Mesenchymal stem cell (in vitro differentiated cells and primary cell): ENCODE measurements at regions not wholly inside any gene's neighbourhood (a gene's known extent, or its start where the extent isn't known, plus 50 kb on each side); places are given as distances from the start of the nearest gene placed in this dataset.
A peak's percentile ranks its signal among the peaks of the same experiment; 100 is the strongest.

Experiments
- DNase-seq: peaks from one replicate; pipeline ENCODE4 v3.0.0-alpha.2; 2013
- H2AFZ ChIP-seq: one replicate; pipeline ENCODE4 v1.6.1; 2013; ENCODE audit warnings: low read depth, mild to moderate bottlenecking, control low read depth, inconsistent platforms, low read length, moderate library complexity
- H2AK5ac ChIP-seq: 2 replicates; pipeline ENCODE4 v1.6.1; 2013; ENCODE audit warnings: low read length, moderate library complexity, mild to moderate bottlenecking, inconsistent platforms; ENCODE audit not compliant: severe bottlenecking
- H2BK120ac ChIP-seq: one replicate; pipeline ENCODE4 v1.6.1; 2013; ENCODE audit warnings: low read depth, mild to moderate bottlenecking, inconsistent platforms, low read length, moderate library complexity
- H2BK12ac ChIP-seq, 2 experiments: one replicate each; pipeline ENCODE4 v1.6.1; 2013; ENCODE audit warnings: inconsistent platforms in 2 of 2, low read length in 2 of 2, mild to moderate bottlenecking in 2 of 2, moderate library complexity in 2 of 2, control low read depth in 1 of 2
- H2BK15ac ChIP-seq: one replicate; pipeline ENCODE4 v1.6.1; 2013; ENCODE audit warnings: mild to moderate bottlenecking, low read depth, inconsistent platforms; ENCODE audit not compliant: poor library complexity, severe bottlenecking
- H2BK5ac ChIP-seq: 2 replicates; pipeline ENCODE4 v1.6.1; 2013; ENCODE audit warnings: low read depth, mild to moderate bottlenecking, low read length, control low read depth, inconsistent platforms; ENCODE audit not compliant: poor library complexity, severe bottlenecking
- H3K14ac ChIP-seq, 2 experiments: one replicate each; pipeline ENCODE4 v1.6.1; 2013; ENCODE audit warnings: inconsistent platforms in 2 of 2, low read length in 2 of 2, control low read depth in 1 of 2, mild to moderate bottlenecking in 1 of 2, moderate library complexity in 1 of 2
- H3K18ac ChIP-seq, 2 experiments: one replicate each; pipeline ENCODE4 v1.6.1; 2013; ENCODE audit warnings: inconsistent platforms in 2 of 2, low read length in 2 of 2, control low read depth in 1 of 2, low read depth in 1 of 2, mild to moderate bottlenecking in 1 of 2
- H3K23ac ChIP-seq, 2 experiments: one replicate each; pipeline ENCODE4 v1.6.1; 2013; ENCODE audit warnings: inconsistent platforms in 2 of 2, low read length in 2 of 2, mild to moderate bottlenecking in 2 of 2, moderate library complexity in 2 of 2, control low read depth in 1 of 2
- H3K27ac ChIP-seq: 2 replicates; pipeline ENCODE4 v1.5.1; 2013; ENCODE audit warnings: mild to moderate bottlenecking, moderate library complexity, low read length, control low read depth, inconsistent platforms; ENCODE audit not compliant: poor library complexity, severe bottlenecking
- H3K27me3 ChIP-seq, 2 experiments: 2 replicates each; pipeline versions ENCODE4 v1.6.1 to v1.7.0; 2013; ENCODE audit warnings: low read length in 2 of 2, mild to moderate bottlenecking in 2 of 2, moderate library complexity in 2 of 2, control low read depth in 1 of 2, inconsistent platforms in 1 of 2; ENCODE audit not compliant: control insufficient read depth in 1 of 2, insufficient read depth in 1 of 2
- H3K36me3 ChIP-seq, 2 experiments: 2 replicates each; pipeline versions ENCODE4 v1.6.1 to v1.7.0; 2013; ENCODE audit warnings: low read length in 2 of 2, control low read depth in 1 of 2, inconsistent platforms in 1 of 2, low read depth in 1 of 2, mild to moderate bottlenecking in 1 of 2; ENCODE audit not compliant: insufficient read depth in 2 of 2, control insufficient read depth in 1 of 2
- H3K4ac ChIP-seq, 2 experiments: one replicate each; pipeline ENCODE4 v1.6.1; 2013; ENCODE audit warnings: inconsistent platforms in 2 of 2, low read length in 2 of 2, mild to moderate bottlenecking in 2 of 2, moderate library complexity in 2 of 2, control low read depth in 1 of 2, low read depth in 1 of 2
- H3K4me1 ChIP-seq: 2 replicates; pipeline ENCODE4 v1.6.1; 2013; ENCODE audit warnings: low read depth, low read length, control low read depth; ENCODE audit not compliant: control insufficient read depth, insufficient read depth
- H3K4me2 ChIP-seq: 2 replicates; pipeline ENCODE4 v1.6.1; 2013; ENCODE audit warnings: low read length, mild to moderate bottlenecking, inconsistent platforms; ENCODE audit not compliant: poor library complexity, severe bottlenecking
- H3K4me3 ChIP-seq, 2 experiments: 2 replicates each; pipeline versions ENCODE4 v1.5.1 to v1.7.0; 2013; ENCODE audit warnings: low read length in 2 of 2, mild to moderate bottlenecking in 2 of 2, control low read depth in 1 of 2, low read depth in 1 of 2; ENCODE audit not compliant: insufficient read depth in 1 of 2
- H3K79me1 ChIP-seq: replicated peaks from 2 replicates; pipeline ENCODE4 v1.6.1; 2013; ENCODE audit warnings: mild to moderate bottlenecking, control low read depth, low read length, inconsistent platforms; ENCODE audit not compliant: poor library complexity, severe bottlenecking
- H3K9ac ChIP-seq: 2 replicates; pipeline ENCODE4 v1.7.0; 2013; ENCODE audit warnings: mild to moderate bottlenecking, low read length, moderate library complexity
- H3K9me3 ChIP-seq: 2 replicates; pipeline ENCODE4 v1.7.0; 2013; ENCODE audit warnings: mild to moderate bottlenecking, low read length; ENCODE audit not compliant: control insufficient read depth
- H4K8ac ChIP-seq: one replicate; pipeline ENCODE4 v1.6.1; 2013; ENCODE audit warnings: inconsistent platforms, mild to moderate bottlenecking, low read length, moderate library complexity
- H4K91ac ChIP-seq: one replicate; pipeline ENCODE4 v1.6.1; 2013; ENCODE audit warnings: mild to moderate bottlenecking, low read length, inconsistent platforms
- WGBS: methylation state at CpG from one replicate; pipeline ENCODE4 v1.1.7; 2013; ENCODE audit warnings: mixed read lengths; 5-methylcytosine and 5-hydroxymethylcytosine counted together

DNA sequence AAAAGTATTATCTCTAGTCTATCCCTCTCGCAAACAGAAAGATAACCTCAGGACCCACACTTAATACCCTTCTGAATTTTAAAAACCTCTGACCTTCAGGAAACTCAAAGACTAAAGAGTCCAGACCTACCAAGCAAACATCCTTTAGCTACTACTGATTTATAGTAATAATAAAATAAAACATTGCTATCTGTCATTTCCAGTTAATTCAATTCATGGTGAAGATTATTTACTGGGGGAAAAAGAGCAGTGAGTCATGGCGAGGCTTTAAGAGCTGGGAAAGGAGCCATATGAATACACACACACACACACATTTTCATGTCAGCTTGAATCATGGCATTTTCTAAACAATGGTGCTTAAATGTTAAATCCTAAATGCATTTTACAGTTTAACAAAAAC, 87.1 kb downstream of the FAM76B start:
- no peak overlapping the region for H2BK15ac ChIP-seq
- no peaks in the 10 kb centered on the region for H3K4me1 ChIP-seq
- H3K4me3 ChIP-seq: no peak overlapping the region
- H2AK5ac ChIP-seq: no peak overlapping the region
- WGBS: 0% methylated on average over 2 of the region's 2 CpGs
- H3K27ac ChIP-seq: no peak overlapping the region
- no peak overlapping the region for H3K14ac ChIP-seq
- H3K4ac ChIP-seq: no peak overlapping the region
- DNase-seq: peak; percentile 89
- no peaks in the 10 kb centered on the region for H3K9me3 ChIP-seq
- no peaks in the 10 kb centered on the region for H3K36me3 ChIP-seq
- no peak overlapping the region for H4K91ac ChIP-seq
- no peak overlapping the region for H3K4me2 ChIP-seq
- H2AFZ ChIP-seq: no peak overlapping the region
- no peak overlapping the region for H4K8ac ChIP-seq
- H3K79me1 ChIP-seq: no peaks in the 10 kb centered on the region
- H3K27me3 ChIP-seq: peaks cover 0 to 9% of the 10 kb centered on the region in 2 experiments
- no peak overlapping the region for H3K23ac ChIP-seq
- H3K18ac ChIP-seq: no peak overlapping the region
- H2BK12ac ChIP-seq: no peak overlapping the region
- H2BK120ac ChIP-seq: no peak overlapping the region
- H3K9ac ChIP-seq: no peak overlapping the region
- no peak overlapping the region for H2BK5ac ChIP-seq

DNA sequence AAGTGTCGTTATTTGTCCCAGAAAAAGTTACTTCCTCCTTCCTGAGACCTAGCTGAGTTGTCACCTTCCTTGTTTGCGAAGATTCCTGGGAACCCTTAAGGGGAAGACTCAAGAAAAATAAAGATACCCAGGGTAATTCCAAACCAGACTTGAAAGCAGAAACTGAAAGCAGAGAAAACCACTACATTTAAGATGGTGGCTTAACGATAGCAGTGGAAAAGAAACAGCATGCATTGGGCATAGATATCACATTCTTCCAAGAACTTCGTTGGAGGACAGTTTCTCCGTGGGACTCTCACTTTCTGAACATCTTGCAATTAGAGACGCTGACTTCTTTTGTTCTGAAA, 89.1 kb downstream of the FAM76B start:
- H3K14ac ChIP-seq: no peak overlapping the region
- H2AK5ac ChIP-seq: no peak overlapping the region
- no peaks in the 10 kb centered on the region for H3K4me1 ChIP-seq
- DNase-seq: no peak
- no peak overlapping the region for H2BK120ac ChIP-seq
- 91% methylated on average over 6 of the region's 6 CpGs for WGBS
- no peak overlapping the region for H2BK5ac ChIP-seq
- H4K91ac ChIP-seq: no peak overlapping the region
- no peak overlapping the region for H2AFZ ChIP-seq
- no peaks in the 10 kb centered on the region for H3K9me3 ChIP-seq
- no peak overlapping the region for H3K4me3 ChIP-seq
- no peak overlapping the region for H3K4me2 ChIP-seq
- peak overlapping the region; percentile 30 for H3K9ac ChIP-seq
- H2BK15ac ChIP-seq: no peak overlapping the region
- no peak overlapping the region for H3K27ac ChIP-seq
- no peaks in the 10 kb centered on the region for H3K36me3 ChIP-seq
- H3K23ac ChIP-seq: no peak overlapping the region
- H3K18ac ChIP-seq: no peak overlapping the region
- peaks cover 0 to 3% of the 10 kb centered on the region in 2 experiments for H3K27me3 ChIP-seq
- H2BK12ac ChIP-seq: no peak overlapping the region
- no peaks in the 10 kb centered on the region for H3K79me1 ChIP-seq
- no peak overlapping the region for H3K4ac ChIP-seq
- no peak overlapping the region for H4K8ac ChIP-seq

DNA sequence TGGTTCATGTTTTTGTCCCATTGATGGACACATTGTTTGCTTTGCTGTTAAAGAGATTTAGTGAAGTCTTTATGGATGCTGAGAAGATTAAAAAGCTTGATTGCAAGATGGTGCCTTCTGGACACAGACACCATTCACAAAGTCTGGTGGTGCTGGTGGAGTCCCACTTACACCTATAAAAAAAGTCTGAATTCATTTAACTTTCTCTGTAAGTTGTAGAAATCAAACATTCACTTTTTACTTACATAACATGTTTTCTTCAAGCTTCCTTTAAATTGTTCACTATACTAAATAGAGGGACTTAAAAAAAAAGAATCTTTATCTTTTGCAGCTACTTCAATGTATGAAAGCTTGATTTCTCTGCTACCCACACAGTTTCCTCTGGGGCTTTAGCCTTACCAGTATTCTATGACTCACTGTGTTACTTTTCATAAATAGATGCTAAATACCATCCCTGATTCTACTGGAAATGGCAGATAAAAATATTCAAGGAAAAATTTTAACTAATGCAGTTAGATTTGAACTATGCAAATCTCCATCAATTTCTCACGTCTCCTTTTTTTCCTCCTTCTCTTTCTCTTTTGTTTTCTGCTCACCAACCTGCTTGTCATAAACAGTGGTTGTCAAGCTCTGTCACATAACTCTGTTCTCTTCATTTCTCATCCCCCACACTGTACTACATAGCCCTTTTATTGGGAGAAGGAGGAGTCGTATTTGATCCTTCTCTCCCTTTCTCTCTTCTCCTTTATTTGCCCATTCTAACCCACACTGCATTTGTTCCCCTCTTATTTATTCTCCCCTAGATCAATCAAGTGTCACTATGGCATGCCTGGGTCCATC, 89.7 kb downstream of the FAM76B start:
- Histone ChIP-seq H3K9ac (peak overlapping the region; percentile 37), H3K23ac (no peak overlapping the region)
- WGBS: 96% methylated on average over 2 of the region's 2 CpGs

DNA sequence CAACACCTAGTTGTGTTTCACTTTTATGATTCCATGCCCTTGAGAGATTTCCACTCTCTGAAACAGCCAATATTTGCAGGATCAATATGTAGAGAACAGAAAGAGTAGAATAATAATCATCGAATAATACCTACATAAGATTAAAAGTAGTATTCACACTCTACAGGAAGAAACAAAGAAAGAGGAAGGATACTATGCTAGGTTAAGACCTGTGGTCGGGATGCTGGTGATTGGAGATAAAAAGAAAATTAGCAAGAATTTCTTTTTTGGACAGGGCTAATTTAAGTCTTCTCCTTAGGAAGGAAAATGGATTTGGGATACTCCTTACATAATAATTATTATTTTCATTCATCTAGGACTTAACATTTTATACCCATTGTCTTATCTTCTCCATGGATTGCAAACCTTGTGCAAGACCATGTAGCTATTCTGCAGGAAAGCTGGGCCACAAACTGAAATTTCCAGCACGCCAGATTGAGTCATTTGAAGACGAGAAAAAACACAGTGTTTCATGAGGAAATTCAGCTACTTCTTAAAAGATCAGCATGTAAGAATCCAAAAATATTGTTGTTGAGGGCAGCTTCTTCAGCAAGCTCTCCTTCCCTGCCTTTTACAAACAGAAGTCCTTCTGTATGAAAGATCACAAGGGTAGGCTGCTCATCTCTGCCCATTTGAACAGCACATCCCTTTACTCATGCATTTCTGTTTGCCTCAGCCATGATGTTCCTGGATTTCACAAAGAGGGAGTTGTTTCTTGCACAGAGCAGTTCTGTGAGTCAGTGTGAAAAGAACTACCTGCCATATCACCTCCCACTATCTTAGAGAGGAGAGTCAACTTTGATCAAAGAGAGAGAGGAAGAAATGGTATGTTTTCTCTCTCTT, 90.7 kb downstream of the FAM76B start:
- 85% methylated on average over 3 of the region's 4 CpGs for WGBS
- H3K4me2 ChIP-seq: no peak overlapping the region
- H4K91ac ChIP-seq: no peak overlapping the region

More for the DNA sequence above, 89.7 kb downstream of the FAM76B start:
- Histone ChIP-seq H3K4me3 (peak overlapping the region in 1 of 2 experiments; percentile 22), H3K79me1 (no peaks in the 10 kb centered on the region), H2BK15ac (no peak overlapping the region), H3K9me3 (no peaks in the 10 kb centered on the region), H2BK12ac (no peak overlapping the region), H3K4ac (no peak overlapping the region), H3K27ac (no peak overlapping the region), H4K8ac (no peak overlapping the region), H2BK5ac (no peak overlapping the region), H3K18ac (no peak overlapping the region), H3K14ac (no peak overlapping the region), H3K4me1 (no peaks in the 10 kb centered on the region), H2AFZ (no peak overlapping the region), H3K4me2 (no peak overlapping the region), H3K27me3 (peaks cover 0 to 3% of the 10 kb centered on the region in 2 experiments), H3K36me3 (no peaks in the 10 kb centered on the region), H2BK120ac (no peak overlapping the region), H2AK5ac (no peak overlapping the region), H4K91ac (no peak overlapping the region)
- DNase-seq: peak; percentile 30

More for the DNA sequence above, 90.7 kb downstream of the FAM76B start:
- Histone ChIP-seq H3K14ac (no peak overlapping the region), H2BK120ac (no peak overlapping the region), H3K23ac (no peak overlapping the region), H2AFZ (no peak overlapping the region), H3K36me3 (no peaks in the 10 kb centered on the region), H3K79me1 (no peaks in the 10 kb centered on the region), H3K4me3 (peak overlapping the region in 1 of 2 experiments; percentile 22), H3K4ac (no peak overlapping the region), H3K4me1 (no peaks in the 10 kb centered on the region), H3K18ac (peak overlapping the region in 1 of 2 experiments; percentile 11), H3K27ac (no peak overlapping the region), H2AK5ac (no peak overlapping the region), H3K9me3 (no peaks in the 10 kb centered on the region), H3K9ac (peak overlapping the region; percentile 37), H2BK5ac (no peak overlapping the region), H2BK12ac (no peak overlapping the region), H2BK15ac (no peak overlapping the region), H4K8ac (no peak overlapping the region), H3K27me3 (peaks cover 0 to 3% of the 10 kb centered on the region in 2 experiments)
- no peak for DNase-seq
